Natural killer cell (primary cell): ENCODE measurements at regions not wholly inside any gene's neighbourhood (a gene's known extent, or its start where the extent isn't known, plus 50 kb on each side); places are given as distances from the start of the nearest gene placed in this dataset.

Experiments
- ATAC-seq, 3 donors: fragments of 150-1000 bp in 2 of 3; fragments of 200-7000 bp in 1 of 3; cut with Tn5 transposase; 1 replicate in 1 of 3; 2 replicates in 2 of 3; pipeline ENCODE4 v1.10.0; 2021; ENCODE audit warnings: mild to moderate bottlenecking in 2 of 3, moderate library complexity in 2 of 3
- DNase-seq, 2 donors: peaks; one replicate each; pipeline versions ENCODE4 v3.0.0 to v3.0.0-alpha.2; 2013 to 2021; ENCODE audit warnings: mixed read lengths in 1 of 2
- H3K27ac ChIP-seq: one replicate; pipeline ENCODE4 v1.5.1; 2013; ENCODE audit warnings: mild to moderate bottlenecking, low read length
- H3K27me3 ChIP-seq: one replicate; pipeline ENCODE4 v1.6.1; 2013; ENCODE audit warnings: low read length; ENCODE audit not compliant: control insufficient read depth, insufficient read depth
- H3K36me3 ChIP-seq: one replicate; pipeline ENCODE4 v1.6.1; 2013; ENCODE audit warnings: low read length; ENCODE audit not compliant: control insufficient read depth, insufficient read depth
- H3K4me1 ChIP-seq: one replicate; pipeline ENCODE4 v1.6.1; 2013; ENCODE audit warnings: low read length; ENCODE audit not compliant: control insufficient read depth, insufficient read depth
- H3K4me3 ChIP-seq: one replicate; pipeline ENCODE4 v1.5.1; 2013; ENCODE audit warnings: low read length
- H3K9me3 ChIP-seq: one replicate; pipeline ENCODE4 v1.6.1; 2013; ENCODE audit warnings: low read length; ENCODE audit not compliant: control insufficient read depth, insufficient read depth
- H3K27ac Mint-ChIP-seq, 2 donors: one replicate each; pipeline ENCODE4 v1.8.0; 2022; ENCODE audit warnings: mild to moderate bottlenecking in 2 of 2, mixed read lengths in 2 of 2, moderate library complexity in 1 of 2
- H3K27me3 Mint-ChIP-seq, 2 donors: one replicate each; pipeline ENCODE4 v1.8.0; 2022; ENCODE audit warnings: low read depth in 2 of 2, mixed read lengths in 2 of 2
- H3K36me3 Mint-ChIP-seq: one replicate; pipeline ENCODE4 v1.8.0; 2022; ENCODE audit warnings: mixed read lengths
- H3K4me1 Mint-ChIP-seq, 2 donors: one replicate each; pipeline ENCODE4 v1.8.0; 2022; ENCODE audit warnings: mixed read lengths in 2 of 2
- H3K4me3 Mint-ChIP-seq: one replicate; pipeline ENCODE4 v1.8.0; 2022; ENCODE audit warnings: mild to moderate bottlenecking, moderate library complexity, mixed read lengths
- H3K9me3 Mint-ChIP-seq, 2 donors: one replicate each; pipeline ENCODE4 v1.8.0; 2022; ENCODE audit warnings: mixed read lengths in 2 of 2
- CTCF ChIP-seq: fragments of 200-600 bp; IDR thresholded peaks from one replicate; pipeline ENCODE4 v1.8.0; 2022; ENCODE audit warnings: antibody characterized with exemption
- WGBS: methylation state at CpG from one replicate; pipeline ENCODE4 v1.1.7; 2013; ENCODE audit warnings: missing lambda C conversion rate; ENCODE audit not compliant: insufficient coverage; 5-methylcytosine and 5-hydroxymethylcytosine counted together
- intact Hi-C: fragments of 100-400 bp; cut with micrococcal nuclease; formaldehyde crosslinking; loops from one replicate; pipeline ENCODE4 v1.14.2; 2022

- no peak for ATAC-seq
- Histone ChIP-seq H3K4me1 (peaks cover 8% of the 10 kb centered on the region), H3K27me3 (no peaks in the 10 kb centered on the region), H3K4me3 (no peak overlapping the region), H3K27ac (no peak overlapping the region), H3K9me3 (no peaks in the 10 kb centered on the region), H3K36me3 (no peaks in the 10 kb centered on the region)
- 85% methylated on average over 8 of the region's 8 CpGs for WGBS
- no peak overlapping the region for H3K4me3 Mint-ChIP-seq
- no peaks in the 10 kb centered on the region for H3K36me3 Mint-ChIP-seq
- peaks cover 0 to 23% of the 10 kb centered on the region in 2 donors for H3K27me3 Mint-ChIP-seq
- DNase-seq, result no peak
- intact Hi-C loops, result no loop called here
- no peak overlapping the region for H3K27ac Mint-ChIP-seq
- H3K9me3 Mint-ChIP-seq, result no peaks in the 10 kb centered on the region
- no peaks in the 10 kb centered on the region for H3K4me1 Mint-ChIP-seq
- no peak for TF ChIP-seq CTCF
Measured at GRCh38 chr7:30222515-30223215, 61.7 kb upstream of the ZNRF2 start.

GRCh38 chr7:30223896-30224295, 60.5 kb upstream of the ZNRF2 start:
- peaks cover 0 to 14% of the 10 kb centered on the region in 2 donors for H3K27me3 Mint-ChIP-seq
- TF ChIP-seq CTCF, result no peak
- Histone ChIP-seq H3K36me3 (no peaks in the 10 kb centered on the region), H3K4me3 (no peak overlapping the region), H3K4me1 (peaks cover 8% of the 10 kb centered on the region), H3K9me3 (no peaks in the 10 kb centered on the region), H3K27me3 (no peaks in the 10 kb centered on the region), H3K27ac (no peak overlapping the region)
- no peaks in the 10 kb centered on the region for H3K4me1 Mint-ChIP-seq
- no peak overlapping the region for H3K27ac Mint-ChIP-seq
- 85% methylated on average over 2 of the region's 2 CpGs for WGBS
- ATAC-seq (no peak), DNase-seq (no peak)
- H3K4me3 Mint-ChIP-seq, result no peak overlapping the region
- H3K9me3 Mint-ChIP-seq, result no peaks in the 10 kb centered on the region
- intact Hi-C loops, result no loop called here
- H3K36me3 Mint-ChIP-seq, result no peaks in the 10 kb centered on the region

DNA sequence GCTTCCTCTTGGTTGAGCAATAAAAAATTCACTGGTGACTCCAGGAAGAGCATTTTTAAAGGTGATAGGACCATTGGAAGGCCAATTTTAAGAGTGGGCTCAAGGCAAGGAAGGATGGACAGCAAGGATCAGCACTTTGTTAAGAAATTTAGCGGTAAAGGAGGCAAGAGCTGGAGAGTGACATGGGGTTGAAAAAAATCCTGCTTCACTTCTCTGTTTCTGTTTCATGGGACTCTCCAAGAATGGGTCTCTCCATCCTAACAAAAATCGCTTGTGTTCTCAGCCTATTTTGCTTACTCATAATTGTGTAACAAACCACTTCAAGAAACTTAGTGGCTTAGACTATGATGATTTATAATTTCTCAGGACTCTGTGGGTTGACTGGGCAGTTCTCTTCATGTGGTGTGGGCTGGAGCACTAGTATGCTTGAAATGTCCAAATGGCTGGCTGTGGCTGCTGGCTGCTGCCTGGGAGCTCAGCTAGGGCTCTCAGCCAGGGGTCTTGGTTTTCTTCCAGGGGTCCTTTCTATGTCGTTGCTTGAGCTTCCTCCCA, 59.8 kb upstream of the ZNRF2 start:
- ATAC-seq (peak in 1 of 3 donors; percentile 60), DNase-seq (peak in 1 of 2 donors; percentile 5)
- Mint-ChIP-seq H3K27ac (no peak overlapping the region), H3K4me1 (no peaks in the 10 kb centered on the region), H3K4me3 (no peak overlapping the region), H3K27me3 (peaks cover 0 to 7% of the 10 kb centered on the region in 2 donors), H3K9me3 (no peaks in the 10 kb centered on the region), H3K36me3 (no peaks in the 10 kb centered on the region)
- Histone ChIP-seq H3K9me3 (no peaks in the 10 kb centered on the region), H3K27ac (no peak overlapping the region), H3K4me3 (no peak overlapping the region), H3K27me3 (no peaks in the 10 kb centered on the region), H3K36me3 (no peaks in the 10 kb centered on the region), H3K4me1 (peaks cover 8% of the 10 kb centered on the region)
- intact Hi-C loops, result no loop called here
- 68% methylated on average over 2 of the region's 3 CpGs for WGBS
- TF ChIP-seq CTCF, result no peak
